ENCODE measurements at regions not wholly inside any gene's neighbourhood (a gene's known extent, or its start where the extent isn't known, plus 50 kb on each side); places are given as distances from the start of the nearest gene placed in this dataset.

DNA sequence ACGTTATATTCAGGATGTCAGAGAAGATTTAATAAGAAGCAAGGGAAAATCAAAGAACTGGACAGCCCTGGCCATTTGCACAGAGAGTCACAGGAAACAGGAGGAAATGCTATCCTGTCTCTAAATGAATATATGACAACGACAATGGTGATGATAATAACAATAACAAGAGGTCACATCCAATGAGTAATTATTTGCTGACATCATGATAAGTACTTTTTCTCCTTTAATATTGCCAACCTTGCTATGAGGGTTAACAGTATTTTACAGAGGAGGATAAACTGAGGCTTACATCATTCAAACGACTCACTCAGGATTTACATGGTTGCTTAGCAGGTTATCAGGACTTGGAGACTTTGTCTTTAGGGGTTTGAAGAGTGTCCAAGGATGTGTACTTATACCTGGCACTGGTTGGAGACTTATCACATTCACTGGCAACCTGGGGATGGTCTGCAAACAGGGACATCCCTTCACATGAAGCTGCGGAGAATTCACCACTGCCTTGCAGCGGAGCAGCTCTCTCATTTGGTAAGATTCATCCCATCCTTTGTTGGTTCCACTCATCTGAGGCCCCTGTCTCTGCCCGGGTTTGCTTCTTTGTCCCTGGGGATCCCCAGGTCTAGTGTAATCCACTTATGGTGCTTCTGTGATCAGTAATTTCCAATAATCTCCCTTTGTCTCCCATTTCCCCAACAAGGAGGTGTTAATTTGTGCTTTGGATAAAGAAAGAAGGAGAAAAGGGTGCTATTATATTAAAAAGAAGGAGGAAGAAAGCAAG is 637.8 kb downstream of the BCL11B start:
- TF ChIP-seq, protein P1, sequence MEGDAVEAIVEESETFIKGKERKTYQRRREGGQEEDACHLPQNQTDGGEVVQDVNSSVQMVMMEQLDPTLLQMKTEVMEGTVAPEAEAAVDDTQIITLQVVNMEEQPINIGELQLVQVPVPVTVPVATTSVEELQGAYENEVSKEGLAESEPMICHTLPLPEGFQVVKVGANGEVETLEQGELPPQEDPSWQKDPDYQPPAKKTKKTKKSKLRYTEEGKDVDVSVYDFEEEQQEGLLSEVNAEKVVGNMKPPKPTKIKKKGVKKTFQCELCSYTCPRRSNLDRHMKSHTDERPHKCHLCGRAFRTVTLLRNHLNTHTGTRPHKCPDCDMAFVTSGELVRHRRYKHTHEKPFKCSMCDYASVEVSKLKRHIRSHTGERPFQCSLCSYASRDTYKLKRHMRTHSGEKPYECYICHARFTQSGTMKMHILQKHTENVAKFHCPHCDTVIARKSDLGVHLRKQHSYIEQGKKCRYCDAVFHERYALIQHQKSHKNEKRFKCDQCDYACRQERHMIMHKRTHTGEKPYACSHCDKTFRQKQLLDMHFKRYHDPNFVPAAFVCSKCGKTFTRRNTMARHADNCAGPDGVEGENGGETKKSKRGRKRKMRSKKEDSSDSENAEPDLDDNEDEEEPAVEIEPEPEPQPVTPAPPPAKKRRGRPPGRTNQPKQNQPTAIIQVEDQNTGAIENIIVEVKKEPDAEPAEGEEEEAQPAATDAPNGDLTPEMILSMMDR (IDR thresholded peaks at IDR 0.05; ENCODE audit: insufficient read depth, low read depth, low read length), result no peak
- ChIA-PET POLR2A (no interaction called here), CTCF (no interaction called here)
- Histone ChIP-seq H3K27me3 (ENCODE audit: control insufficient read depth, insufficient read depth, low read length) (no peaks in the 10 kb centered on the region), H3K4me3 (ENCODE audit: low read depth, low read length) (no peak overlapping the region), H3K36me3 (ENCODE audit: control insufficient read depth, insufficient read depth, low read length) (no peaks in the 10 kb centered on the region)
- DNase-seq (ENCODE audit: low read depth), result no peak

DNA sequence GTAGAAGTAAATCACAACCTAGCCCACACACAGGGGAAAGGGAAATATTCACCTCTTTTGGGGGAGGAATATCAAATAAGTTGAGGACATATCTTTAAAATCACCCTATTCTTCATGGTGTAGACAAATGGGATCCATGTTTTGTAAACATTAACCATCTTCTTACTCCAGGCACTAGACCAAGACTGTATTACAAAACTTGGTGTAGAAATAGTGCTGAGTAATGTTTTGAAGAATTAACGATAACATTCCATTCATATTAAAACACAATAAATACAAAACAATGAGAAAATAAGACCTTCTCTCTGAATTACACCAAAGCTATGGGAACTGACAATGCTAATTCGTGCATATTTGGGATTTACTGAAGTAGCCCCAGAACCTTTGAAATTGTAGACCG is 633.6 kb downstream of the BCL11B start:
- no peak overlapping the region for H3K4me3 ChIP-seq (ENCODE audit: low read depth, low read length)
- DNase-seq (ENCODE audit: low read depth), result no peak
- no peaks in the 10 kb centered on the region for H3K36me3 ChIP-seq (ENCODE audit: control insufficient read depth, insufficient read depth, low read length)
- TF ChIP-seq, protein P1 (IDR thresholded peaks at IDR 0.05; ENCODE audit: insufficient read depth, low read depth, low read length), result no peak
- POLR2A ChIA-PET, result no interaction called here
- CTCF ChIA-PET, result no interaction called here
- H3K27me3 ChIP-seq (ENCODE audit: control insufficient read depth, insufficient read depth, low read length), result no peaks in the 10 kb centered on the region

DNA sequence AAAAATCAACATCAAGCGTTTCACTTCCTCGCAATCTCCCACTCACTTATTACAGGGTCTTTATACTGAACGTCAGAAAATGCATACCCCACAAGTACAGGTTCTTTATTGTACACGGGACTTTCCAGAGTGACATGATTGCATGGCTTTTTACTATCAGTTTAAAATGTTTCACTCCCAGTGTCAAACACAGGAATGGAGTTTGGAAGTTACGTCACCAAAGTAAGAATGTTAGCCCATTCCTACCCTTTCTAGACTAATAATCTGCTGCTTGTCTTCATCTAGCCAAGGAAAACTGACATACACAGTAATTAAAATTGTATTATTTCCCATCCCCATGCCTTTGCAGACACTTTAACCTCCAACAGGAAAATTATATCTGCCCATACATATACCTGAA is 624.2 kb downstream of the BCL11B start:
- H3K27me3 ChIP-seq (ENCODE audit: control insufficient read depth, insufficient read depth, low read length), result no peaks in the 10 kb centered on the region
- H3K36me3 ChIP-seq (ENCODE audit: control insufficient read depth, insufficient read depth, low read length), result no peaks in the 10 kb centered on the region
- CTCF ChIA-PET, result no interaction called here
- H3K4me3 ChIP-seq (ENCODE audit: low read depth, low read length), result no peak overlapping the region
- POLR2A ChIA-PET, result no interaction called here
- TF ChIP-seq, protein P1 (IDR thresholded peaks at IDR 0.05; ENCODE audit: insufficient read depth, low read depth, low read length), result no peak
- no peak for DNase-seq (ENCODE audit: low read depth)

DNA sequence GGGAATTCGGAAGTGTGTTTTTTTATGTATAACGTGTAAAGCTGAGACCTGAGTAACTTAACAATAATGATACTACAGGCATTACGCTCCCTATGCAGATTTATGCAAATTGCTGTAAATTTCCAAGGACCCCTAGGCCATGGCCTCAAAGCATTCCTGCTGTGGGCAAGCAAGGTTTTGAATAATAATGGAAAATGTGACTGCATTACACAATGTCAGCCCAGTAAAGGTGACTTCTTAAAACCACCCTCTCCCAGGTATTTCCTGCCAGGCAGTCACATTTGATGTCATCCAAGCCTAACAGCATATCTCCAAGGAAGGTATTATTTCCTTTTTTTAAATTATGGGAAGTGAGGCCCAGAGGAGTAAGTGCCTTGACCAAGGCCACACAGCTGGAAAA is 621.0 kb downstream of the BCL11B start:
- ChIA-PET POLR2A (no interaction called here), CTCF (no interaction called here)
- no peak for DNase-seq (ENCODE audit: low read depth)
- Histone ChIP-seq H3K36me3 (ENCODE audit: control insufficient read depth, insufficient read depth, low read length) (no peaks in the 10 kb centered on the region), H3K4me3 (ENCODE audit: low read depth, low read length) (no peak overlapping the region), H3K27me3 (ENCODE audit: control insufficient read depth, insufficient read depth, low read length) (no peaks in the 10 kb centered on the region)
- TF ChIP-seq, protein P1 (IDR thresholded peaks at IDR 0.05; ENCODE audit: insufficient read depth, low read depth, low read length), result no peak

DNA sequence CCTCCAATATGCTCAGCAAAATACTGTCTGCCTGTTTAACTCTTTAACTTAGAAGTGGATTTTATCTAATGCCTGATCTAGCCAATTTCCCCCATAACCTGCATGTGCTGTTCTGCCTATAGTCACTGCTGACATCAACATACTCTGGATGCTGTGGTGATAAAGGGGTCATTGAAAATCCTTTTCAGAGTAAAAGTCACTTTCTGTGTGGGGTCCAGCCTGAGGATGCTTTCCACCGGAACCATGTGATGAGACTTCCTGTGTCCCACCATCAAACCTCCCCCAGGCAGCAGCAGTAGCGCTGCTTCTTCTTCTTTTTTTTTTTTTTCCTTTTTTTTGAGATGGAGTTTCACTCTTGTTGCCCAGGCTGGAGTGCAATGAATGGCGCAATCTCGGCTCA is 607.0 kb downstream of the BCL11B start:
- ChIA-PET CTCF (no interaction called here), POLR2A (no interaction called here)
- H3K4me3 ChIP-seq (ENCODE audit: low read depth, low read length), result no peak overlapping the region
- no peaks in the 10 kb centered on the region for H3K27me3 ChIP-seq (ENCODE audit: control insufficient read depth, insufficient read depth, low read length)
- TF ChIP-seq, protein P1 (IDR thresholded peaks at IDR 0.05; ENCODE audit: insufficient read depth, low read depth, low read length), result no peak
- DNase-seq (ENCODE audit: low read depth), result no peak
- H3K36me3 ChIP-seq (ENCODE audit: control insufficient read depth, insufficient read depth, low read length), result no peaks in the 10 kb centered on the region
